Glutamatergic neuron (in vitro differentiated cells): ENCODE measurements at regions not wholly inside any gene's neighbourhood (a gene's known extent, or its start where the extent isn't known, plus 50 kb on each side); places are given as distances from the start of the nearest gene placed in this dataset.

Experiments
- DNase-seq: peaks from one replicate; pipeline ENCODE4 v3.0.0; 2022
- H3K27ac Mint-ChIP-seq: one replicate; pipeline ENCODE4 v1.8.0; 2020; ENCODE audit warnings: mild to moderate bottlenecking, mixed read lengths, inconsistent platforms; ENCODE audit not compliant: unreplicated experiment
- H3K27me3 Mint-ChIP-seq: one replicate; pipeline ENCODE4 v1.8.0; 2020; ENCODE audit warnings: mild to moderate bottlenecking, moderate library complexity, mixed read lengths, inconsistent platforms; ENCODE audit not compliant: unreplicated experiment
- H3K36me3 Mint-ChIP-seq: one replicate; pipeline ENCODE4 v1.8.0; 2020; ENCODE audit warnings: mild to moderate bottlenecking, mixed read lengths, inconsistent platforms; ENCODE audit not compliant: unreplicated experiment
- H3K4me1 Mint-ChIP-seq: one replicate; pipeline ENCODE4 v1.8.0; 2020; ENCODE audit warnings: mild to moderate bottlenecking, low read depth, mixed read lengths, inconsistent platforms; ENCODE audit not compliant: unreplicated experiment
- H3K4me3 Mint-ChIP-seq: one replicate; pipeline ENCODE4 v1.8.0; 2020; ENCODE audit warnings: mild to moderate bottlenecking, mixed read lengths, inconsistent platforms; ENCODE audit not compliant: unreplicated experiment
- H3K9me3 Mint-ChIP-seq: one replicate; pipeline ENCODE4 v1.8.0; 2020; ENCODE audit warnings: mild to moderate bottlenecking, moderate library complexity, mixed read lengths, inconsistent platforms; ENCODE audit not compliant: unreplicated experiment
- TF ChIP-seq, protein P1 (sequence below): fragments of 200-600 bp; sonication (generic); IDR thresholded peaks from one replicate; pipeline ENCODE4 v1.5.0; 2021; ENCODE audit not compliant: partially characterized antibody, unreplicated experiment

DNA sequence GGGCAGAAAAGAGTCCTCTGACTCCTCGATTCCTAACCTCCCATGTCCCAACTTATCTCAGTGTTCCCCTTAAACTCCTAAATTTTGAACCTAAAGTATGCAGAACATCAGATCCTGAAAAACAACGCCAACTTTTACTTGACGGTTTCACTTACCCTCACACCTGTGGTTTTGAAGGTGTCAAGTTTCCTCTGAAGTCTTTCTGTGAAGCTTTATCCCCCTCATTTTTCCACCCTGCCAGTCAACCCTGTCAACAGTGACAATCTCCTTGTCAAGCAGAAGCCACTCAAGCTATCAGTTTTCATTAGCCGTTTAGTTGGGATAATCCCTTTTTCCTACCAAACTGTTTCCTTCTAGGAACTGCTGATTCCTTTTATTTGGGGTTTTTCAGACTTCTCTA is 245.4 kb upstream of the PREP start:
- Mint-ChIP-seq H3K4me1 (no peaks in the 10 kb centered on the region), H3K36me3 (no peaks in the 10 kb centered on the region), H3K27me3 (no peaks in the 10 kb centered on the region), H3K27ac (no peak overlapping the region), H3K4me3 (no peak overlapping the region), H3K9me3 (no peaks in the 10 kb centered on the region)
- DNase-seq = no peak
- TF ChIP-seq, protein P1, sequence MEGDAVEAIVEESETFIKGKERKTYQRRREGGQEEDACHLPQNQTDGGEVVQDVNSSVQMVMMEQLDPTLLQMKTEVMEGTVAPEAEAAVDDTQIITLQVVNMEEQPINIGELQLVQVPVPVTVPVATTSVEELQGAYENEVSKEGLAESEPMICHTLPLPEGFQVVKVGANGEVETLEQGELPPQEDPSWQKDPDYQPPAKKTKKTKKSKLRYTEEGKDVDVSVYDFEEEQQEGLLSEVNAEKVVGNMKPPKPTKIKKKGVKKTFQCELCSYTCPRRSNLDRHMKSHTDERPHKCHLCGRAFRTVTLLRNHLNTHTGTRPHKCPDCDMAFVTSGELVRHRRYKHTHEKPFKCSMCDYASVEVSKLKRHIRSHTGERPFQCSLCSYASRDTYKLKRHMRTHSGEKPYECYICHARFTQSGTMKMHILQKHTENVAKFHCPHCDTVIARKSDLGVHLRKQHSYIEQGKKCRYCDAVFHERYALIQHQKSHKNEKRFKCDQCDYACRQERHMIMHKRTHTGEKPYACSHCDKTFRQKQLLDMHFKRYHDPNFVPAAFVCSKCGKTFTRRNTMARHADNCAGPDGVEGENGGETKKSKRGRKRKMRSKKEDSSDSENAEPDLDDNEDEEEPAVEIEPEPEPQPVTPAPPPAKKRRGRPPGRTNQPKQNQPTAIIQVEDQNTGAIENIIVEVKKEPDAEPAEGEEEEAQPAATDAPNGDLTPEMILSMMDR = no peak

DNA sequence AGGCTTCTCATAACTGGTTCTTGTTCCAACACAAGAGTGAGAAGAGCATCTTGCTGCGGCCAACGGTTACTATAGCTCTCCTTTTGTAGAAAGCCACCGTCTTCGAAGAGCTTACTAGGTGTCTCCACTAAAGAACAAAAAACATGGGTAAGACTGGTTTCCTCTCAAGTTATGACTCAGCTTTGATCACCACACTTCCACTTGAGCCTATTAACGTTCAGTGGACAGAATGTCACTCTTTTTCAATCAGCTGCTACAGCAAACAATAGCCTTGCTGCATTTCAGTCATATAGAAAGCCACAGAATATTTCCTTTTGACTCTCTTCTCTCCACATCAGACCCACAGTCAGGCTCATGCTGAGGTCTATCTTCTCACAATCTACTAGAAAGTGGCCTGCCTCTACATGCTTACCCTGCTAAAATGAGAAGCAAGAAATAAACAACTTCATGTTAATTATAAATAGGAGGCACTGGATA is 243.5 kb upstream of the PREP start:
- no peak overlapping the region for H3K4me3 Mint-ChIP-seq
- H3K27ac Mint-ChIP-seq = no peak overlapping the region
- TF ChIP-seq, protein P1 = no peak
- no peak for DNase-seq
- no peaks in the 10 kb centered on the region for H3K27me3 Mint-ChIP-seq
- no peaks in the 10 kb centered on the region for H3K4me1 Mint-ChIP-seq
- H3K9me3 Mint-ChIP-seq = no peaks in the 10 kb centered on the region
- H3K36me3 Mint-ChIP-seq = no peaks in the 10 kb centered on the region

DNA sequence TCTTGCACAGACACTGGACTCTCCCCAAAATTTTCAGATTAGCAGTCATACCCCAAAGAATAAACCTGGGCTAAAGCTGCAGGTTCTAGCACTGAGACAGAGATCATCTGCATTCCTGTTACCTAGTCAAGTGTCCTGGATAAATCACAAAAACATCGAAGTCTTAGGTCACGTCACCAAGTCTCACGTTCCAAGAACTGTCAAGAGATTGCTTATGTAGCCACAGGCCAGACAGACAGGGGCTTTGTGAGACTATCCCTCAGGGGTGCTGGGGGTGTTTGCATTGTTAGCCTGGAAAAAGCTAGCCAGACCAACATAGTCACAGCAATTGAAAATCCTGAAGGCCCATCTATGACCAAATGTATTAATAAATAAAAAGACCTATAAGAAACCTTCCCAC is 243.1 kb upstream of the PREP start:
- Mint-ChIP-seq H3K27ac (no peak overlapping the region), H3K27me3 (no peaks in the 10 kb centered on the region), H3K9me3 (no peaks in the 10 kb centered on the region), H3K36me3 (no peaks in the 10 kb centered on the region), H3K4me3 (no peak overlapping the region), H3K4me1 (no peaks in the 10 kb centered on the region)
- TF ChIP-seq, protein P1 = no peak
- DNase-seq = no peak

DNA sequence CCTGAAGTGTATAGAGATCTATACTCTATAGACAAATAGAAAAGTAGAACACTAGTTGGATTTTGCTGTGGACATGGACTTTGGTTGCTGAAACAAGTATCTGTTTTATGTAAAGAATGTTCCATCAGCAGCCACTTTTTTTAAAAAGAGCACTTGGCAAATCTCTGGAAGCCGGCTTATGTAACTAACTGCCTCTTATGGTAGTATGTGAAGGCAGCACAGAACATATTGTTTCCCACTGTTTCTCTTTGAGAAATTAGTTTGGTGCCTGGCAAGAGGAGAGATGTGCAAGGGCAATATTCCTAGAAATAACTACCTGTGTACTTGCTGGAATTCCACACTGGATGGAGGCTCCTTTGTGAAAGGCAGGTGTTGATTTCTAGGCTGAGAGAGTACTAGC is 242.3 kb upstream of the PREP start:
- Mint-ChIP-seq H3K27ac (no peak overlapping the region), H3K27me3 (no peaks in the 10 kb centered on the region), H3K4me1 (no peaks in the 10 kb centered on the region), H3K9me3 (no peaks in the 10 kb centered on the region), H3K36me3 (no peaks in the 10 kb centered on the region), H3K4me3 (no peak overlapping the region)
- no peak for DNase-seq
- TF ChIP-seq, protein P1 = no peak

DNA sequence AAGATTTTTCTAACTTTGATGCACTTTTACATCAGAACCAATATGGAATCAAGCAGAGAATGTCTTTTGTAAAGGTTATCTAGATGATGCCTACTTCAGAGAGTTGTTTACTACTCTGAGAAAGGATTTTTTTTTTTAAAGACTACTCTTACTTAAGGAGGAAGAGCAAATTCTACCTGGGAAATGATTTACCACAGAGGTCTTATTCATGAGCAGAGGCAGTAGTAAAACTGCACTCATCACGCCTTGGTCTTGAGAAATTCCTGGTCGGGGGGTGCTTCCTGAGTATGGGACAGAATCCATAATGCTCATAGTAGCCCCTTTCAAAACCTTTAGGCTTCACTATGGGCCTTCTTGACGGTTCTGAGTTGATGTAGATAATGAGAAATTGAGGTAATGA is 241.8 kb upstream of the PREP start:
- TF ChIP-seq, protein P1 = no peak
- Mint-ChIP-seq H3K27me3 (no peaks in the 10 kb centered on the region), H3K36me3 (no peaks in the 10 kb centered on the region), H3K27ac (no peak overlapping the region), H3K4me1 (no peaks in the 10 kb centered on the region), H3K9me3 (no peaks in the 10 kb centered on the region), H3K4me3 (no peak overlapping the region)
- DNase-seq = no peak
